ENCODE measurements at regions not wholly inside any gene's neighbourhood (a gene's known extent, or its start where the extent isn't known, plus 50 kb on each side); places are given as distances from the start of the nearest gene placed in this dataset.
"Not testable (repeated sequence)": the region's sequence is repeated elsewhere in the genome, so short reads cannot be mapped to it uniquely, and the experiment has no call there.

DNA sequence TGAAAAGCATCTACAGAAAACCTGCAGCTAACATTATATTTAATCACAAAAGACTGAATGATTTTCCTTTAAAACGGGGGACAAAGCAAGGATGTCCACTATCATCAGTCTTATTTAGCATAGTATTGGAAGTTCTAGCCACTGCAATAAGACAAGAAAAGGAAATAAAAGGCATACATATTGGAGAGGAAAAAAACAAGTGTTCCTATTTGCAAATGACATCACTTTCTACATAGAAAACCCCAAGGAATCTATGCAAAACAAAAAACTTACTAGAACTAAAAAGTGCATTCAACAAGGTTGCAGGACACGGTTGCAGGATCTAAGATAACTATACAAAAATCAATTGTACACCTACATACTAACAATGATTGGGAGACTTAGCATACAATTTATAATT is 101.6 kb upstream of the MEF2A start:
- DNase-seq (ENCODE audit: low read depth): no peak
- TF ChIP-seq, protein P1, sequence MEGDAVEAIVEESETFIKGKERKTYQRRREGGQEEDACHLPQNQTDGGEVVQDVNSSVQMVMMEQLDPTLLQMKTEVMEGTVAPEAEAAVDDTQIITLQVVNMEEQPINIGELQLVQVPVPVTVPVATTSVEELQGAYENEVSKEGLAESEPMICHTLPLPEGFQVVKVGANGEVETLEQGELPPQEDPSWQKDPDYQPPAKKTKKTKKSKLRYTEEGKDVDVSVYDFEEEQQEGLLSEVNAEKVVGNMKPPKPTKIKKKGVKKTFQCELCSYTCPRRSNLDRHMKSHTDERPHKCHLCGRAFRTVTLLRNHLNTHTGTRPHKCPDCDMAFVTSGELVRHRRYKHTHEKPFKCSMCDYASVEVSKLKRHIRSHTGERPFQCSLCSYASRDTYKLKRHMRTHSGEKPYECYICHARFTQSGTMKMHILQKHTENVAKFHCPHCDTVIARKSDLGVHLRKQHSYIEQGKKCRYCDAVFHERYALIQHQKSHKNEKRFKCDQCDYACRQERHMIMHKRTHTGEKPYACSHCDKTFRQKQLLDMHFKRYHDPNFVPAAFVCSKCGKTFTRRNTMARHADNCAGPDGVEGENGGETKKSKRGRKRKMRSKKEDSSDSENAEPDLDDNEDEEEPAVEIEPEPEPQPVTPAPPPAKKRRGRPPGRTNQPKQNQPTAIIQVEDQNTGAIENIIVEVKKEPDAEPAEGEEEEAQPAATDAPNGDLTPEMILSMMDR (IDR thresholded peaks at IDR 0.05; ENCODE audit: insufficient read depth, low read depth, low read length): no peak
- H3K4me3 ChIP-seq (ENCODE audit: low read depth, low read length): no peak overlapping the region

DNA sequence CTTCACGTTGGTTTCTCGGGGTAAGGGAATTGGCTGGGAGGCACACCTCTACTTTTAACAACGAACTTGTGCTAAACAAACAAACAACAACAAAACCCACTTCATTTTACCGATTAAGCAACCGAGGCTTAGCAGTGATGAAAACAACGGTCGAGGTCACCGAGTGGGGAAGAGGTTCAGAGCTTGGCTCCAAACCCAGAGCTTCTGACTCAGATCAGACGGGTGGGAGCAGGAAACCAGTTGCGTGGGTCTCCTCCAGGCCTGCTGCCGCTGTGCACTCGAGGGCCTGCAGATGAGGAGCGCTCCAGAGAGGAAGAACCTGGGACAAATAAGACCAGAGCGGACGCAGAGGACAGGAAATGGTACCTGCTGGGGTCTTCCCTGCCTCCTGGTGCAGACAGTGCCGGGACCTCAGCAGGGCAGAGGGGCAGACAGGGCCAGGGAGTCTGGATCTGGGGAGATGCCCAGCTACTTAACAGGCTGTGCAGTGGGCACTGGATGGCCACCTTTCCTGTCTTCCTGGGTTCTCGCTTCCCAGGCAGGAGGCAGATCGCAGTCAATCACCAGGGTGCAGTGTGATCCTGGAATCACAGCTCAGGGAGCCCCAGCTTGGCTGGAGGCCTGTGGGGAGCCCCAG is 99.0 kb upstream of the MEF2A start:
- TF ChIP-seq, protein P1 (IDR thresholded peaks at IDR 0.05; ENCODE audit: insufficient read depth, low read depth, low read length): no peak
- H3K4me3 ChIP-seq (ENCODE audit: low read depth, low read length): no peak overlapping the region
- peak; percentile 62 for DNase-seq (ENCODE audit: low read depth)

DNA sequence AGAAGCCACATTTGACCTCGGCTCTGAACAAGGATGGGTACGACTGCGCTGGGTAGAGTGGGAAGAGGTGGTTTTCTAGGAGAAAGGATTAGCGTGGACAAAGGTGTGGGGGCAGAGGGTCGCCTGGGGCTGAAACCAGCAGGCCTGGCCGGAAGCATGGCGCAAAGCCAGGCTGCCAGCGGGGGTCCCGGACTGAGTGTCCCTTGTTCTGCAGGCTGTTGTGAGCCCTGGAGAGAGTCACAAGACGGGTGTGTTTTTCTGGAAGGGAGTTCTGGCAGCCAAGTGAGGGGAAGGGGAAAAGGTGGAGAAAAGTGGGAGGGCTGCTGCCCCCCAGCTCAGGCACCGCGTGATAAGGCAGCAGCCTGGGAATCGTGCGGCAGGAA is 98.5 kb upstream of the MEF2A start:
- H3K4me3 ChIP-seq (ENCODE audit: low read depth, low read length): no peak overlapping the region
- DNase-seq (ENCODE audit: low read depth): no peak
- TF ChIP-seq, protein P1 (IDR thresholded peaks at IDR 0.05; ENCODE audit: insufficient read depth, low read depth, low read length): no peak

DNA sequence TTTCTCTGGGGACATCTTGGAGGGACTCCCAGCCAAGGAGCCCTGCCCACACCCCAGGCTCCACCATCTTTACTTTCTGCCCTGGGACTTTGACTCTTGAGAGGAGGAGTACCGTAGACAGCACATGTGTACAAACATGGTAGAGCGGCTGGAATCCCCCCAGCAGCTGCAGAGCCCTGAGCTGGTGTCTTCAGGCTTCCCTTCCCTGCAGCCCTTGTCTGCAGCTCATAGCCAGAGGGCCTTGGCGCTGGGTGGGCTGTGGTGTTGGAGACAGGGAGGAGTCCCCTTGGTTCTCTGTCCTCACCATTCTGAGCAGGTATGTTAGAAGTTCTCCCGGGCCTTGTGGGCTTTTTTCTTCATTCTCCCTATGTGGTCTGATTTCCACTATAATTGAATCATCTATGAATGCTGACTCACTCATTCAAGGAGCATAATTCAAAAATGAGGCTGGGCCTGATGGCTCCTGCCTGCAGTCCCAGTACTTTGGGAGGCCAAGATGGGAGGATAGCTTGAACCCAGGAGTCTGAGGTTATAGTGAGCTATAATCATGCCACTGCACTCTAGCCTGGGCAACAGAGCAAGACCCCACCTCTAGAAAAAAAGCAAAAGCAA is 97.8 kb upstream of the MEF2A start:
- DNase-seq (ENCODE audit: low read depth): no peak
- no peak overlapping the region for H3K4me3 ChIP-seq (ENCODE audit: low read depth, low read length)
- TF ChIP-seq, protein P1 (IDR thresholded peaks at IDR 0.05; ENCODE audit: insufficient read depth, low read depth, low read length): no peak

DNA sequence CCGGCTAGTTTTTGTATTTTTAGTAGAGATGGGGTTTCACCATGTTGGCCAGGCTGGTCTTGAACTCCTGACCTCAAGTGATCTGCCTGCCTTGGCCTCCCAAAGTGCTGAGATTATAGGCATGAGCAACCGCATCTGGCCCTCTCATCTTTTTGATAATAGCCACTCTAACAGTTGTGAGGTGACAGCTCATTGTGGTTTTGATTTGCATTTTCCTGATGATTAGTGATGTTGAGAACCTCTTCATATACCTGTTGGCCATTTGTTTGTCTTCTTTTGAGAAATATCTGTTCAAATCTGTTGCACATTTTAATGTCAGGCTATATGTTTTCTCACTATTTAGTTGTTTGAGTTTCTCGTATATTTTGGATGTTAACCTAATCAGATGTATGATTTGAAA is 95.6 kb upstream of the MEF2A start:
- DNase-seq (ENCODE audit: low read depth); H3K4me3 ChIP-seq (ENCODE audit: low read depth, low read length): not testable (repeated sequence)

DNA sequence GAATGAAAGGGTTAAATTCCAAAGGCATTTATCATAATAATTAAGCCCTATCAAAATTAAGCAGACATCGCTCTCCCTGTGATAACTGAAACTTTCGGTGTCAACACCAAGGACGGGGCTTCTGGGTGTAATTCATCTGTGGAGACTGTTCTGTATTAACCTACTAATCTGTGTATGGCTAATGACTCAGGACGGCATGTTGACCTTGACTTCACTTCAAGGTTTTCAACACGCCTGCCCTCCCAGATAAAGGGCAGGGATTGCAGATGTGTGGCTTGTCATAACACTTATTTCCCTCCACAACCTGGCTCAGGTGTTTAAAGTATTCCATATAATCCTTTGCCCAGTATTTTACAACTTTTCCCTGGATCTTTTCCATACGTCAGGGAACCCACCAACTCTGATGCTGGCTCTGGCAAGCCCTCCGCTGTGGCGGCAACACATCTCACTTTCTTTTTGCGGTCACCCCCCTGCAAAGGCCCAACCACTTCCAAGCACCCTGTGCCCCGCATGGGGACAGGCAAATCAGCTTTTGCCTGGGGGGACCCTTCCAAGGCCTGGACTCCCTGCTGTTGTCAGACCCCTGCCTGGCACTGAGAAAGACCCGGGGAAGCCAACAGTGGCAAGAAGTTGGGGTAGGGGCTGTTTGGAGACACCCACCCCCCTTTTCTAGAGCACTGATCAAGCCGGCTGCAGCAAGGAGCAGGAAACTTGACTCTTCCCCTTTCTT is 93.2 kb upstream of the MEF2A start:
- TF ChIP-seq, protein P1 (IDR thresholded peaks at IDR 0.05; ENCODE audit: insufficient read depth, low read depth, low read length): no peak
- DNase-seq (ENCODE audit: low read depth): no peak
- H3K4me3 ChIP-seq (ENCODE audit: low read depth, low read length): no peak overlapping the region
